ENCODE measurements at regions not wholly inside any gene's neighbourhood (a gene's known extent, or its start where the extent isn't known, plus 50 kb on each side); places are given as distances from the start of the nearest gene placed in this dataset.

GRCh38 chr4:12403175-12403574 is 974.5 kb upstream of the HS3ST1 start:
- Histone ChIP-seq H3K9ac (ENCODE audit: low read length) (no peak overlapping the region), H3K4me1 (ENCODE audit: control insufficient read depth in 1 of 2, insufficient read depth in 2 of 2, low read length in 2 of 2) (peaks cover 0 to 8% of the 10 kb centered on the region in 2 experiments; a peak in 1 of 4 replicates), H3K4me2 (ENCODE audit: low read length) (no peak overlapping the region), H3K4me3 (replicated peaks in 1 of 2; ENCODE audit: low read depth in 1 of 2, low read length in 2 of 2) (no peak overlapping the region), H4K20me1 (ENCODE audit: insufficient read depth) (no peaks in the 10 kb centered on the region), H3K79me2 (ENCODE audit: insufficient read depth, low read length) (no peaks in the 10 kb centered on the region), H3K36me3 (ENCODE audit: control insufficient read depth in 1 of 2, insufficient read depth in 2 of 2, low read length in 2 of 2) (no peaks in the 10 kb centered on the region), H3K27me3 (ENCODE audit: insufficient read depth, low read length) (no peaks in the 10 kb centered on the region), H3K9me2 (ENCODE audit: insufficient read depth) (no peaks in the 10 kb centered on the region), H3K9me3 (ENCODE audit: control insufficient read depth in 1 of 2, insufficient read depth in 1 of 2, low read depth in 1 of 2, low read length in 2 of 2) (no peaks in the 10 kb centered on the region), H2AFZ (ENCODE audit: low read depth, low read length, poor library complexity, severe bottlenecking) (no peak overlapping the region), H3K27ac (ENCODE audit: low read depth, low read length) (no peak overlapping the region)
- CTCF ChIA-PET: no interaction called here
- RAD21 ChIA-PET (ENCODE audit: low non-redundant PET in 1 of 2, low total read pairs in 2 of 2, uncharacterized antibody in 2 of 2, unreplicated experiment in 2 of 2): no interaction called here
- intact Hi-C loops (cut with micrococcal nuclease): no loop called here
- POLR2A ChIA-PET: no interaction called here
- DNase-seq (ENCODE audit: low read depth, low spot score): no peak
- no TSS peak for BruUV-seq (replicated peaks)
- no peak for ATAC-seq
- no peak for TF ChIP-seq ZFX (IDR thresholded peaks at IDR 0.05)
- no peak for TF ChIP-seq REST (IDR thresholded peaks at IDR 0.05; ENCODE audit: low read depth)
- no peak for TF ChIP-seq EZH2phosphoT487 (IDR thresholded peaks at IDR 0.05; ENCODE audit: borderline replicate concordance)
- TF ChIP-seq SIN3A (IDR thresholded peaks at IDR 0.05; ENCODE audit: low read depth): no peak
- no peak for TF ChIP-seq FOSL1 (IDR thresholded peaks at IDR 0.05; ENCODE audit: low read depth)
- no peak for TF ChIP-seq CTCF (IDR thresholded peaks at IDR 0.05 in 2 of 3, conservative IDR thresholded peaks at IDR 0.05 in 1 of 3; ENCODE audit: borderline replicate concordance in 1 of 3, insufficient read depth in 1 of 3, low read depth in 2 of 3, low read length in 2 of 3)
- no peak for TF ChIP-seq EGR1 (IDR thresholded peaks at IDR 0.05; ENCODE audit: low read depth)
- TF ChIP-seq MAX (IDR thresholded peaks at IDR 0.05): no peak
- TF ChIP-seq POLR2A (IDR thresholded peaks at IDR 0.05; ENCODE audit: borderline replicate concordance, extremely low read depth, insufficient read depth, insufficient read length): no peak
- TF ChIP-seq RAD21 (IDR thresholded peaks at IDR 0.05; ENCODE audit: low read depth): no peak
- no peak for TF ChIP-seq CEBPB (IDR thresholded peaks at IDR 0.05; ENCODE audit: low read depth)
- no peak for TF ChIP-seq ATF3 (IDR thresholded peaks at IDR 0.05)
- TF ChIP-seq YY1 (IDR thresholded peaks at IDR 0.05; ENCODE audit: extremely low read depth, insufficient replicate concordance, low read depth, low read length): no peak
- TF ChIP-seq CBX3 (IDR thresholded peaks at IDR 0.05; ENCODE audit: low read depth): no peak
- TF ChIP-seq TCF7L2 (IDR thresholded peaks at IDR 0.05; ENCODE audit: borderline replicate concordance, extremely low read depth, insufficient read depth, insufficient read length): no peak
- no peak for TF ChIP-seq POLR2AphosphoS5 (IDR thresholded peaks at IDR 0.05; ENCODE audit: low read depth, low read length)
- TF ChIP-seq EZH2 (IDR thresholded peaks at IDR 0.05): no peak
- TF ChIP-seq JUND (IDR thresholded peaks at IDR 0.05): no peak
- no peak for TF ChIP-seq ZBTB33 (IDR thresholded peaks at IDR 0.05; ENCODE audit: extremely low read depth, insufficient replicate concordance, low read length)
